Spleen (tissue), 11 donors: ENCODE measurements at regions not wholly inside any gene's neighbourhood (a gene's known extent, or its start where the extent isn't known, plus 50 kb on each side); places are given as distances from the start of the nearest gene placed in this dataset.

Source experiments
- DNase-seq: peaks from one replicate; pipeline ENCODE4 v3.0.0-alpha.2; 2020
- H3K27ac ChIP-seq, 8 donors: fragments of 200-600 bp; sonication (generic) in 7 of 8; 1 replicate in 4 of 8; 2 replicates in 4 of 8; pipeline versions ENCODE4 v1.5.0 to v1.8.0; 2016 to 2021; ENCODE audit warnings: inconsistent platforms in 4 of 8, mild to moderate bottlenecking in 4 of 8, moderate library complexity in 1 of 8
- H3K27me3 ChIP-seq, 7 donors: fragments of 200-600 bp; sonication (generic) in 6 of 7; replicated peaks in 1 of 7; 1 replicate in 4 of 7; 2 replicates in 3 of 7; pipeline versions ENCODE4 v1.5.0 to v1.8.0; 2016 to 2021; ENCODE audit warnings: inconsistent platforms in 3 of 7, mild to moderate bottlenecking in 1 of 7
- H3K36me3 ChIP-seq, 6 donors: fragments of 200-600 bp; sonication (generic) in 5 of 6; 1 replicate in 4 of 6; 2 replicates in 2 of 6; pipeline versions ENCODE4 v1.5.0 to v1.8.0; 2016 to 2021; ENCODE audit warnings: inconsistent platforms in 2 of 6
- H3K4me1 ChIP-seq, 6 donors: fragments of 200-600 bp; sonication (generic) in 5 of 6; 1 replicate in 3 of 6; 2 replicates in 3 of 6; pipeline versions ENCODE4 v1.5.0 to v1.8.0; 2016 to 2021; ENCODE audit warnings: inconsistent platforms in 3 of 6
- H3K4me3 ChIP-seq, 8 donors: fragments of 200-600 bp; sonication (generic) in 7 of 8; 1 replicate in 4 of 8; 2 replicates in 4 of 8; pipeline versions ENCODE4 v1.5.0 to v1.8.0; 2016 to 2021; ENCODE audit warnings: inconsistent platforms in 4 of 8, mild to moderate bottlenecking in 4 of 8, moderate library complexity in 2 of 8
- H3K9me3 ChIP-seq, 8 donors: fragments of 200-600 bp; sonication (generic) in 7 of 8; 1 replicate in 4 of 8; 2 replicates in 4 of 8; pipeline versions ENCODE4 v1.5.0 to v1.8.0; 2016 to 2021; ENCODE audit warnings: inconsistent platforms in 4 of 8
- POLR2A ChIP-seq, 3 donors: fragments of 450-650 bp; IDR thresholded peaks; one replicate each; pipeline ENCODE4 v1.5.1; 2017; ENCODE audit warnings: antibody characterized with exemption in 3 of 3, mild to moderate bottlenecking in 1 of 3
- POLR2AphosphoS5 ChIP-seq, 3 donors: sonication (generic); formaldehyde crosslinking; IDR thresholded peaks; one replicate each; pipeline ENCODE4 v1.5.1; 2017; ENCODE audit warnings: antibody characterized with exemption in 3 of 3
- WGBS, 5 donors: extraction: QIAGEN DNeasy Blood & Tissue Kit in 3 of 5; methylation state at CpG; one replicate each; pipeline versions ENCODE4 v1.1.5 to v1.1.7; 2013 to 2018; 5-methylcytosine and 5-hydroxymethylcytosine counted together
- intact Hi-C: fragments of 100-400 bp; cut with DNase I; formaldehyde crosslinking; loops from one replicate; pipeline ENCODE4 v1.15.0; 2023; ENCODE audit warnings: low total_unique reads
- TF ChIP-seq, protein P1 (sequence below), 11 experiments: fragments of 200-600 bp in 7 of 11; fragments of 450-650 bp in 4 of 11; sonication (generic) in 4 of 11; IDR thresholded peaks in 8 of 11; conservative IDR thresholded peaks in 3 of 11; 1 replicate in 7 of 11; 2 replicates in 4 of 11; pipeline versions ENCODE4 v1.4.0 to v1.8.0; 2016 to 2021; ENCODE audit warnings: antibody characterized with exemption in 11 of 11, inconsistent platforms in 4 of 11, mild to moderate bottlenecking in 1 of 11
- donor health status: healthy with polysubstance abuse.
- donor health status: DM: no; HTN: no; CAD: no; lungs with moderate emphysema.
- donor health status: DM: no; HTN: no; CAD: no.
- donor health status: Bipolar disorder and iron deficiency.
- donor health status: healthy.
- donor health status: DM: no; HTN: no; CAD: no.
- donor health status: DM: yes; HTN: yes; CAD: no.

- Histone ChIP-seq H3K4me1 (no peaks in the 10 kb centered on the region), H3K36me3 (no peaks in the 10 kb centered on the region), H3K9me3 (no peaks in the 10 kb centered on the region), H3K4me3 (no peak overlapping the region), H3K27me3 (no peaks in the 10 kb centered on the region), H3K27ac (no peak overlapping the region)
- intact Hi-C loops: no loop called here
- no peak for DNase-seq
- TF ChIP-seq, protein P1, sequence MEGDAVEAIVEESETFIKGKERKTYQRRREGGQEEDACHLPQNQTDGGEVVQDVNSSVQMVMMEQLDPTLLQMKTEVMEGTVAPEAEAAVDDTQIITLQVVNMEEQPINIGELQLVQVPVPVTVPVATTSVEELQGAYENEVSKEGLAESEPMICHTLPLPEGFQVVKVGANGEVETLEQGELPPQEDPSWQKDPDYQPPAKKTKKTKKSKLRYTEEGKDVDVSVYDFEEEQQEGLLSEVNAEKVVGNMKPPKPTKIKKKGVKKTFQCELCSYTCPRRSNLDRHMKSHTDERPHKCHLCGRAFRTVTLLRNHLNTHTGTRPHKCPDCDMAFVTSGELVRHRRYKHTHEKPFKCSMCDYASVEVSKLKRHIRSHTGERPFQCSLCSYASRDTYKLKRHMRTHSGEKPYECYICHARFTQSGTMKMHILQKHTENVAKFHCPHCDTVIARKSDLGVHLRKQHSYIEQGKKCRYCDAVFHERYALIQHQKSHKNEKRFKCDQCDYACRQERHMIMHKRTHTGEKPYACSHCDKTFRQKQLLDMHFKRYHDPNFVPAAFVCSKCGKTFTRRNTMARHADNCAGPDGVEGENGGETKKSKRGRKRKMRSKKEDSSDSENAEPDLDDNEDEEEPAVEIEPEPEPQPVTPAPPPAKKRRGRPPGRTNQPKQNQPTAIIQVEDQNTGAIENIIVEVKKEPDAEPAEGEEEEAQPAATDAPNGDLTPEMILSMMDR (IDR thresholded peaks at IDR 0.05 in 8 of 11, conservative IDR thresholded peaks at IDR 0.05 in 3 of 11): no peak
- TF ChIP-seq POLR2A (IDR thresholded peaks at IDR 0.05) (no peak), POLR2AphosphoS5 (IDR thresholded peaks at IDR 0.05) (no peak)
- 83 to 93% (median 91%) methylated on average over 19 of the region's 19 CpGs for WGBS, 5 donors
Observed at GRCh38 chr13:73661687-73662425, 472.3 kb downstream of the KLF12 start.

GRCh38 chr13:73661066-73661465 is 473.1 kb downstream of the KLF12 start:
- no peaks in the 10 kb centered on the region for H3K27me3 ChIP-seq
- no peaks in the 10 kb centered on the region for H3K36me3 ChIP-seq
- no peak for DNase-seq
- intact Hi-C loops: no loop called here
- H3K27ac ChIP-seq: no peak overlapping the region
- WGBS, 5 donors: 91 to 96% (median 95%) methylated on average over 10 of the region's 10 CpGs
- H3K4me1 ChIP-seq: no peaks in the 10 kb centered on the region
- no peaks in the 10 kb centered on the region for H3K9me3 ChIP-seq
- no peak overlapping the region for H3K4me3 ChIP-seq
- no peak for TF ChIP-seq POLR2A (IDR thresholded peaks at IDR 0.05)
- TF ChIP-seq, protein P1 (IDR thresholded peaks at IDR 0.05 in 8 of 11, conservative IDR thresholded peaks at IDR 0.05 in 3 of 11): no peak

GRCh38 chr13:73658639-73659038 is 475.6 kb downstream of the KLF12 start:
- Histone ChIP-seq H3K27ac (no peak overlapping the region), H3K4me1 (no peaks in the 10 kb centered on the region), H3K36me3 (no peaks in the 10 kb centered on the region), H3K27me3 (no peaks in the 10 kb centered on the region), H3K9me3 (no peaks in the 10 kb centered on the region), H3K4me3 (no peak overlapping the region)
- intact Hi-C loops: no loop called here
- DNase-seq: no peak
- TF ChIP-seq, protein P1 (IDR thresholded peaks at IDR 0.05 in 8 of 11, conservative IDR thresholded peaks at IDR 0.05 in 3 of 11): no peak
- TF ChIP-seq POLR2A (IDR thresholded peaks at IDR 0.05) (no peak), POLR2AphosphoS5 (IDR thresholded peaks at IDR 0.05) (no peak)

DNA sequence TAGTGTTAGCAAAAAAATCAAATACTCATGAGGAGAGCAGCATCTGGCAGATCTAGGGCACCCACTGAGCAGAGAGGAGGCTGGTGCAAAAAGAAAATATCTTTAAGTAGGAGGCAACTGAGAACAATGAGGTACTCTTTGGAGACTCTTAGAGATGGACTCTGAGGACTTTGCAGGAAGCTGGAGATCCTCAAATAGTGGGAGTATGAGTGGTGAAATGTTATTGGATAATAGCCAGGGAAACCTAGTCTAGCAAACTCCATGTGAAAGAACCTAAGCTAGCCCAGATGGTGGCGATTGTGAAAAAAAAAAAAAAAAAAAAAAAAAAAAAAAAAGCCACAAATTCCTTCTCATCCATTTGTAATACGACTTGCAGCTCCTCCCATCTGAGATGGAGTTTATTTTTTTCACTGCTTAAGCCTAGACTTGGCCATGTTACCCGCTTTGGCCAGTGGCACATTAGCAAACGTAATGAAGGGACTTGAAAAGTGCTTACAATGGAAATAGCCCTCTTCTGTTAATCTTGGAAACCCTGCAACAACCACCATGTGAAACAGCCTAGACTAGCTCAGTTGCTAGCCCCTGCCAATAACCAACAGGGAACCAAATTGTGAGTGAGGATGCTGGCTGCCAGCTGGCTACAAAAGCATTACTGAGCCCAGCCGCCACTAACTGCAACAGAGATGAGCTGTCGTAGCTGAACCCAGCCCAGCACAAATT is 476.2 kb downstream of the KLF12 start:
- H3K9me3 ChIP-seq: no peaks in the 10 kb centered on the region
- no peaks in the 10 kb centered on the region for H3K36me3 ChIP-seq
- no peak for DNase-seq
- 64 to 79% (median 78%) methylated on average over 6 of the region's 6 CpGs for WGBS, 5 donors
- H3K4me1 ChIP-seq: no peaks in the 10 kb centered on the region
- no peak overlapping the region for H3K27ac ChIP-seq
- TF ChIP-seq, protein P1 (IDR thresholded peaks at IDR 0.05 in 8 of 11, conservative IDR thresholded peaks at IDR 0.05 in 3 of 11): no peak
- TF ChIP-seq POLR2A (IDR thresholded peaks at IDR 0.05) (no peak), POLR2AphosphoS5 (IDR thresholded peaks at IDR 0.05) (no peak)
- no peak overlapping the region for H3K4me3 ChIP-seq
- H3K27me3 ChIP-seq: no peaks in the 10 kb centered on the region
- intact Hi-C loops: no loop called here
